GM06990 (cell line): ENCODE measurements at regions not wholly inside any gene's neighbourhood (a gene's known extent, or its start where the extent isn't known, plus 50 kb on each side); places are given as distances from the start of the nearest gene placed in this dataset.

Experiments used
- DNase-seq: peaks from one replicate; pipeline ENCODE4 v3.0.0-alpha.2; 2011; ENCODE audit not compliant: insufficient read length; ENCODE audit errors: extremely low read depth
- H3K27me3 ChIP-seq: replicated peaks from 2 replicates; pipeline ENCODE4 v1.6.0; 2011; ENCODE audit warnings: low read length; ENCODE audit not compliant: control insufficient read depth, insufficient read depth
- H3K36me3 ChIP-seq: 2 replicates; pipeline ENCODE4 v1.5.1; 2011; ENCODE audit warnings: low read length; ENCODE audit not compliant: control insufficient read depth, insufficient read depth
- H3K4me3 ChIP-seq: replicated peaks from 2 replicates; pipeline ENCODE4 v1.5.1; 2011; ENCODE audit warnings: low read depth, mild to moderate bottlenecking, control low read depth, low read length
- TF ChIP-seq, protein P1 (sequence below): IDR thresholded peaks from 2 replicates; pipeline ENCODE4 v1.5.1; 2011; ENCODE audit warnings: low read length, control low read depth, mild to moderate bottlenecking, inconsistent platforms; ENCODE audit not compliant: insufficient read depth, poor library complexity, severe bottlenecking

DNA sequence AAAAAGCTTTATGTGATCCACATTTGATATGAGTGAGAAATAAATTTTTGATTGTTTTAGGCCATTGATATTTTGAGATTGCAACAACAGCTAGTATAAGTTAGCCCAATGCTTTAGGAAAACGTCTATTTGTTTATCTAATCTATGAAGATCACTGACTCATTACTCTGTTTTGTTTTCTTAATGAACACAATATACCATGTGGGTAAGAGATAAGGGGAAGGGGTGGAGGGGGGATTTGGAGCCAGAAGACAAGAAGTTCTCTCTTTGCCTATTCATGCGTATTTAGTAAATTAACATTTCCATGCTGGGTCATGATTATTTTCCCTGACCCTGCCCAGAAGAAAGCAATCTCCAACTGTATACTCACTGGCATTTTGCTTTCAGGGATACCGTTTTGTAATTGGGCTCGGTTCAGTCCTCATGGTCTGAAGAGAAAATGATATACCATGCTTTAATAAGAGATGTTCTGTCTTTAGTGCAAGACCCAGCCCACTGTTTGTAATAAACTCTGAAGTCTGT is 359.5 kb upstream of the NPSR1 start:
- TF ChIP-seq, protein P1, sequence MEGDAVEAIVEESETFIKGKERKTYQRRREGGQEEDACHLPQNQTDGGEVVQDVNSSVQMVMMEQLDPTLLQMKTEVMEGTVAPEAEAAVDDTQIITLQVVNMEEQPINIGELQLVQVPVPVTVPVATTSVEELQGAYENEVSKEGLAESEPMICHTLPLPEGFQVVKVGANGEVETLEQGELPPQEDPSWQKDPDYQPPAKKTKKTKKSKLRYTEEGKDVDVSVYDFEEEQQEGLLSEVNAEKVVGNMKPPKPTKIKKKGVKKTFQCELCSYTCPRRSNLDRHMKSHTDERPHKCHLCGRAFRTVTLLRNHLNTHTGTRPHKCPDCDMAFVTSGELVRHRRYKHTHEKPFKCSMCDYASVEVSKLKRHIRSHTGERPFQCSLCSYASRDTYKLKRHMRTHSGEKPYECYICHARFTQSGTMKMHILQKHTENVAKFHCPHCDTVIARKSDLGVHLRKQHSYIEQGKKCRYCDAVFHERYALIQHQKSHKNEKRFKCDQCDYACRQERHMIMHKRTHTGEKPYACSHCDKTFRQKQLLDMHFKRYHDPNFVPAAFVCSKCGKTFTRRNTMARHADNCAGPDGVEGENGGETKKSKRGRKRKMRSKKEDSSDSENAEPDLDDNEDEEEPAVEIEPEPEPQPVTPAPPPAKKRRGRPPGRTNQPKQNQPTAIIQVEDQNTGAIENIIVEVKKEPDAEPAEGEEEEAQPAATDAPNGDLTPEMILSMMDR = no peak
- no peaks in the 10 kb centered on the region for H3K27me3 ChIP-seq
- H3K36me3 ChIP-seq = no peaks in the 10 kb centered on the region
- DNase-seq = no peak
- H3K4me3 ChIP-seq = no peak overlapping the region

DNA sequence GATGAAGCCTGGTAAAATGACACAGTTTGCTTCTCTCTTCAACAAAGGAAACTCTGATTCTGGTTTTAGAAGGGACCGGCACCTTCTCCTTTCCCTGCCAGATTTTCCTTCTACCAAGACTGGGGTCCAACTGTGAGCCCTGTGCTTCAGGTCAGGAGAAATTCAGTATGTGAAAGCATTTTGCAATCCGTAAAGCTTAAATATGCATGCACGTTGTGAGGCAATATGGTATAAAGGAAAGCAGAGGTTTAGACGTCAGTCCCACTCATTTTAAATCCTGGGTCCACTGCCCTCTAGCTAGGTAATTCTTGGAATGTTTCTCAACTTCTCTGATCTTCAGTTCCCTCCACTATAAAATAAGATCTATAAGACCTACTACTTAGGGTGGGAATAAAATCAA is 359.0 kb upstream of the NPSR1 start:
- no peak for DNase-seq
- no peaks in the 10 kb centered on the region for H3K27me3 ChIP-seq
- no peaks in the 10 kb centered on the region for H3K36me3 ChIP-seq
- H3K4me3 ChIP-seq = no peak overlapping the region
- TF ChIP-seq, protein P1 = no peak

- Histone ChIP-seq H3K27me3 (no peaks in the 10 kb centered on the region), H3K4me3 (no peak overlapping the region), H3K36me3 (no peaks in the 10 kb centered on the region)
- TF ChIP-seq, protein P1 = no peak
- DNase-seq = no peak
These were observed 350.5 kb upstream of the NPSR1 start for GRCh38 chr7:34307540-34307939.

- Histone ChIP-seq H3K4me3 (no peak overlapping the region), H3K27me3 (no peaks in the 10 kb centered on the region), H3K36me3 (no peaks in the 10 kb centered on the region)
- DNase-seq = no peak
- TF ChIP-seq, protein P1 = no peak
These were observed 349.4 kb upstream of the NPSR1 start for GRCh38 chr7:34308595-34308994.

GRCh38 chr7:34309116-34309515 is 348.9 kb upstream of the NPSR1 start:
- no peaks in the 10 kb centered on the region for H3K27me3 ChIP-seq
- TF ChIP-seq, protein P1 = no peak
- H3K36me3 ChIP-seq = no peaks in the 10 kb centered on the region
- no peak overlapping the region for H3K4me3 ChIP-seq
- no peak for DNase-seq

GRCh38 chr7:34309584-34309983 is 348.4 kb upstream of the NPSR1 start:
- H3K27me3 ChIP-seq = no peaks in the 10 kb centered on the region
- H3K36me3 ChIP-seq = no peaks in the 10 kb centered on the region
- no peak for DNase-seq
- TF ChIP-seq, protein P1 = no peak
- no peak overlapping the region for H3K4me3 ChIP-seq
